ENCODE measurements at regions not wholly inside any gene's neighbourhood (a gene's known extent, or its start where the extent isn't known, plus 50 kb on each side); places are given as distances from the start of the nearest gene placed in this dataset.

DNA sequence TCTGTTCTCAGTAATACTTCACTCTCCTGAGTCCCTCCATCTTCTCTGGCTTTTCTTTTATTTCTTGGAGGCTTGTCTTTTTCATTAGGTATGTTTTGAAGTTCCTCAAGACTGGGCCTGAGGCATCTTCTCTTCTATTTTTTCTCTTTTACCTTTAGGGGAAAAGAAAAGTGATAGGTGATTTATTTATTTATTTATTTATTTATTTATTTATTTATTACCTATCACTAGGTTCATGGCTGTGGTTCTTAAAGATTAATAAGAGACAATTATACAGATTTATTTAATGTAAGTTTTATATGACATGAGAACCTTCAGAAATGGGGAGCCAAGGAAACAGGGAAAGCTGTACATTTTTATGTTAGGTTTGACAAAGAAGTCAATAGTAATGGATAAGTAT is 330.3 kb upstream of the RBMS3 start:
- TF ChIP-seq POLR2A (IDR thresholded peaks at IDR 0.05; ENCODE audit: low read depth, low read length) (no peak), POLR2AphosphoS5 (IDR thresholded peaks at IDR 0.05; ENCODE audit: low read depth, low read length) (no peak), TAF1 (IDR thresholded peaks at IDR 0.05; ENCODE audit: low read depth, low read length) (no peak), POU2F2 (IDR thresholded peaks at IDR 0.05; ENCODE audit: low read depth, low read length) (no peak), PAX5 (IDR thresholded peaks at IDR 0.05; ENCODE audit: insufficient read depth, low read length, severe bottlenecking) (no peak)

Data from GM12891 (cell line).